ENCODE measurements at regions not wholly inside any gene's neighbourhood (a gene's known extent, or its start where the extent isn't known, plus 50 kb on each side); places are given as distances from the start of the nearest gene placed in this dataset.

DNA sequence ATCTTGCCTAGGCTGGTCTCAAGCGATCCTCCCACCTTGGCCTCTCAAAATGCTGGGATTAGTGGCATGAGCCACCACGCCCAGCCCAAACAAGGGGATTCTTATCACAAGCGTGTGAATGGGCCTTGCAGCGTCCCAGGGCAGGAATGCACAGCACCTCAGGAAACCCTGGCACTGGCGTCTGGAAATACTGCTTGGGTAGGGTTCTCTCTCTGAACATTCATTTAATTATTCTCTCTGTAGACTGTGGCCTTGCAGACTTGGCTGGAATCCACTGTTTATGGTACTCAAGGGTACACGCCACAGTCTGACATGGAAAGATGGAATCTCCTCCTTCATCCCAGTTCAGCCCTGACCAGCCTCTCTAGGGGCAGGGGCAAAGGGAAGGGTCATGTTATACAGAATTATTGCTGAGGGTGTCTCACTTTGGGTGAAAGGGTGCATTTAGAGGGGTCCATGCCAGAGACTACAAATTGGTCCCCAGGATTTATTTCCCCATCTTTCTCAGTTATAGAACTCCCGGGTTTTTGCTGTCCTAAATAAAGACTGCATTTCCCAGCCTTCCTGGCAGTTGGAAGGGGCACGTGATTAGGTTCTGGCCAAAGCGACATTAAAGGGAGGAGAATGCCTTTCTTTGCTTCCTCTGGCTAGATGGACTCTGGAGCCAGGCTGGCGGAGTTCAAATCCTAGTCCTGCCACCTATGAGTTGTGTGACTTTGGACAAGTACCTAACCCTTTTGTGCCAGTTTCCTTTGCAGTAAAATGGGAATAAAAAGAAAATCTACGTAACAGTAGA is 147.2 kb upstream of the HAAO start:
- no peaks in the 10 kb centered on the region for H3K9me3 Mint-ChIP-seq
- peaks cover 0 to 3% (median 0%) of the 10 kb centered on the region in 3 donors for H3K36me3 Mint-ChIP-seq
- H3K27ac Mint-ChIP-seq: no peak overlapping the region
- peaks cover 0 to under 1% of the 10 kb centered on the region in 2 donors for H3K4me1 Mint-ChIP-seq
- no peak overlapping the region for H3K4me3 Mint-ChIP-seq
- H3K27me3 Mint-ChIP-seq (ENCODE audit: low read depth in 3 of 3): peaks cover 0 to 4% (median 2%) of the 10 kb centered on the region in 3 donors
- no peak for DNase-seq

DNA sequence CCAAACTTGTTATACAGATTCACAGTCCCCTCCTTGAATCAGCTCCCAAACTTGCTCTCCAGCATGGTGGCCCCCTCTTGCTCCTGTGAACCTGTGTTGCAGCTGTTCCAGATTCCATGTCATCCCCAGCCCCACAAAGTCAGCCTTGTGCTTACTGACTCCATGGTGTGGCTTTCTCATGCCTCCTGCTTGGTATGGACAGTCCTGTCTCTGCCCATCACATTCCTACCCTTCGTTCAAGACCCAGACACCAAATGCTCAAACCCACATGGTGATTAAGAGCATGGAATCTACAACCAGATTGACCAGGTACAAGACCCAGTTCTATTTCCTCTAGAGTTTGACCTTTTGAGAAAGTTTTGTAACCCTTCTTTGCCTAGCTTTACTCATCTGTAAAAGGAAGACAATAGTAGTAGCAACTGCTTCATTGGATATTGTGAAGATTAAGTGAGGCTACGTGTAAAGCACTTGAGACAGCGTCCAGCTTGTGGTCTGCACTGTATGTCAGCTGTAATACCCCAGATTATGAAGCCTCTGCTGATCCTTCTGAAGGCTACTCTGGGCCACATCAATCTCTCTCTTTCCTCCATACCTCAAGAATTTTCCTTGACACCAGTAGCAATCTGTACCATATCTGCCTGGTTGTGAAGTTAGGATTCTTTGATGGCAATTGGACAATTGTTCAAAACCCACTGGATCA is 146.4 kb upstream of the HAAO start:
- no peak for DNase-seq
- H3K27me3 Mint-ChIP-seq (ENCODE audit: low read depth in 3 of 3): peaks cover 0 to 4% (median 2%) of the 10 kb centered on the region in 3 donors
- H3K36me3 Mint-ChIP-seq: peaks cover 0 to under 1% (median 0%) of the 10 kb centered on the region in 3 donors
- H3K9me3 Mint-ChIP-seq: no peaks in the 10 kb centered on the region
- H3K4me3 Mint-ChIP-seq: no peak overlapping the region
- peaks cover 3 to 9% of the 10 kb centered on the region in 2 donors for H3K4me1 Mint-ChIP-seq
- H3K27ac Mint-ChIP-seq: no peak overlapping the region

DNA sequence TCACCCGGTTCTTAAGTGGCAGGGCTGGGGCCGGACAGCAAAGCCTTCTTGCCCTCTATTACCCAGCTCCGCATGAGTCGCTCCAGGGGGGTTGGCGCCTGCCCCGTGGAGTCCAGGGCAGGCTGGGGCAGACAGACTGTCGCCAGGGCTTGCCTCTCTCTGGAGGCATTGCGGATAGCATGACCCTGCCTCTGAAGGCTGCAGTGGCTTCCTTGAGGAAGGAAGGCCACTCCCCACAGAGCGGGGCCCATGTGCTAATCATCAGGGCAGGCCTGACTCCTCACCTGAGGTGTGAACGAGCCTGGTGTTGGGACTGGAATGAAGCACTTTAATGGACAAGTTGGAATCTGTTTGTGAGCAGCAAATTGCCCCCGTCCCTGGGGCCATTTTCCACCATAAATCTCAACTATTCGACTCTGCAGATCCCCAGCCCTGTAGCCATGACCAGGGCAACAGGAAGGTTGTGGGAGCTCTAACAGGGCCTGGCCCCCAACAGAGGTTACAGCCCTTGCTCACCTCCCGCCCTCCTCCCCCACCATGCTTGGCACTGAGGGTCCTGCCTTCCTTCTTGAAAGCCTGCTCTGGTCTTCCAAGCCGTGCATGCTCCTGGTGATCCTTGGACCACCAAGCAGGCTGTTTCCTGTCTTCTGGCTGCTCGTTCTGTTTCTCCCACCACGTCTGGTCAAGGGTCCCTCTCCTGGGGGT is 144.9 kb upstream of the HAAO start:
- no peak for DNase-seq
- Mint-ChIP-seq H3K4me3 (no peak overlapping the region), H3K9me3 (no peaks in the 10 kb centered on the region), H3K36me3 (no peaks in the 10 kb centered on the region), H3K27me3 (ENCODE audit: low read depth in 3 of 3) (peaks cover 0 to 4% (median 2%) of the 10 kb centered on the region in 3 donors), H3K4me1 (peaks cover 7 to 15% of the 10 kb centered on the region in 2 donors), H3K27ac (no peak overlapping the region)

DNA sequence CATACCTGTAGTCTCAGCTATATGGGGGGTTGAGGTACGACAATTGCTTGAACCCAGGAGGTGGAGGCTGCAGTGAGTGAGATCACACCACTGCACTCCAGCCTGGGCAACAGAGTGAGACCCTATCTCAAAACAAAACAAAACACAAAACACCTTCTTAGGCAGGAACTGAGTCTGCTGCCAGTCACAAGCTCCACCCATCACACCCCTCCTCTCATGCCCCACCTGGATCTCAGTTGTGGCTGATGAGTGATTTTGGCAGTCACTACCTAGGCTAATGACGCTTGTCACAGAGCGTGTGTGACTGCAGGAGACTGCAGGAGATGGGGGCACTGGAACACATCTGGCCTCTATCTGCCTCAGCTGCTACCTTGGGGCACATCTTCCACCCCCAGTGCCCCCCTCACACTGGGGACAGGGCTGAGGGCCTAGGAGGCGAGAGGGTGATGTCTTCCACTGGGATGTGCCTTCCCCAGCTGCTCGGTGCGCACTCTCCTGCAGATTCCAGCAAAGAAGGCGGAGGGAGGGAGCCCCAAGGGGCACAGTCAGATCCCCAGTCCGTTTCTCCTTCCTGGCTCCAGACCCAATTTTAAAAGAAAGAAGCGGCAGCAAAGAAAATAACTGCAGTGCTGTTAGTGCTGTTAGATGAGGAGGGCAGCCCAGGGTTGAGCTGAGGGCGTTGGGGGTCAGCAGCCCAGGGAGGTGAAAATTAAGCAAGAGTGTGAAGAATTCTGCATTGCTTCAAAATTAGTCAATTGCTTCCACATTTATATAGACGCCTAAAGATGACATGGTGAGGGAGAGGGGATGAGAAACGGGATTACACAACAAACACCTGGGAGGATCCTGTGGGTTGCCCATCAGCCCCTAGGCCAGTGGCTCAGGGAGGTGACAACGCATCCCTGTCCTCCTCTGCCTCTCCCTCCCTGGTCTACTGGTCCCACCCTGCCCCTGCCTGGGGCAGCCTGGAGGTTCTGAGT is 143.6 kb upstream of the HAAO start:
- no peak for DNase-seq
- Mint-ChIP-seq H3K9me3 (no peaks in the 10 kb centered on the region), H3K4me3 (no peak overlapping the region), H3K27me3 (ENCODE audit: low read depth in 3 of 3) (peaks cover 0 to 4% (median 4%) of the 10 kb centered on the region in 3 donors), H3K27ac (peak overlapping the region in 1 of 6 donors; percentile 53), H3K36me3 (no peaks in the 10 kb centered on the region), H3K4me1 (peaks cover 7 to 15% of the 10 kb centered on the region in 2 donors)

DNA sequence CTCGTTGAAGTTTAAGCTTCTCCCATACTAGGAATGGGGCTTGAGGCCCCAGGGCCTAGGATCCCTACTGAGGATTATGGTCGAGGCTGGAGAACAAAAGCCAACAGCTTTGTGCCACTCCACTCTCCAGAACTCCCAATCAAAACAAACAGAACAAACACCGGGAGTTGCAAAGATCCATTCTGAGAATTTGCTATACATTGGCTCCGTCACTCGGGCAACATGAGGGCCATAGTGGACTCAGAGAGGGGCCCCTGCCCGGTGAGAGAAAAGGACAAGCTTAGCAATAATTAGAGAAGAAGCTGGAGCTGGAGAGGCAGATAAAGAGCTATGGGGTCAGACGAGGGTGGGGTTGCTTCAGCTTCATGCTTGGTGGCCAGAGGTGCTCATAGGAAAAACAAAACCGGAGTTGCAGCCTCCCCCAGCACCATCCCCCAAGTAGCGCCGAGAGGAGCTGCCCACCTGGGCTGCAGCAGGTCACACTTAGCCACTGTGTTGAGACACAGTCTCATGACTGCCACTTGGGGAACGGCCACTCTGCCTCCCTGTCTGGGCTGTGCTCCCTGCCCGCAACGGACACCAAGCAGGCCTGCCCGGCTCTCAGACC is 142.3 kb upstream of the HAAO start:
- Mint-ChIP-seq H3K4me1 (peaks cover 7 to 15% of the 10 kb centered on the region in 2 donors), H3K4me3 (no peak overlapping the region), H3K36me3 (no peaks in the 10 kb centered on the region), H3K9me3 (no peaks in the 10 kb centered on the region), H3K27ac (no peak overlapping the region), H3K27me3 (ENCODE audit: low read depth in 3 of 3) (peaks cover 0 to 4% (median 4%) of the 10 kb centered on the region in 3 donors)
- no peak for DNase-seq

DNA sequence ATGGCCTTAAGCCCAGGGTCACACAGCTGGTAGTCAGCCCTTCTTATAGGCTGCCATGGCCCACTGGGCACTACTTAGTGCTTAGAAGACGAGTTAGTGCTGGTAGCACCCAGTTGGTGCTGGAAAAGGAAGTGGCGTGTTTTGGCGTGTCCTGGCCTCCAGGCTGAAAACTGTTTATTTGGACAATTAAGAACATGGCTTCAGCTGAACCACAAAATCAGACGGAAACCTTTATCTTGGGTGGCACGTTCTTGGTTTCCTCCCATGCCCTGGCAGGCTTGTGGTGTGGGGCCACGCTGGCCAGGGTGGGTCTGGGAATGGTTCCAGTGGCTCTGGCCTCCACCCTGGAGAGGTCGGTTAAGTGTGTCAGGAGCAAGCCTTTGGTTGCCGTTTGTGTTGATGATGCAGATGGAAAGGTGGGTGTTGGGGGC is 141.5 kb upstream of the HAAO start:
- Mint-ChIP-seq H3K9me3 (no peaks in the 10 kb centered on the region), H3K4me1 (peaks cover 7 to 15% of the 10 kb centered on the region in 2 donors), H3K36me3 (no peaks in the 10 kb centered on the region), H3K27ac (no peak overlapping the region), H3K27me3 (ENCODE audit: low read depth in 3 of 3) (peaks cover 0 to 4% (median 4%) of the 10 kb centered on the region in 3 donors), H3K4me3 (peak overlapping the region in 2 of 5 donors; percentile 15 to 30)
- DNase-seq: no peak

DNA sequence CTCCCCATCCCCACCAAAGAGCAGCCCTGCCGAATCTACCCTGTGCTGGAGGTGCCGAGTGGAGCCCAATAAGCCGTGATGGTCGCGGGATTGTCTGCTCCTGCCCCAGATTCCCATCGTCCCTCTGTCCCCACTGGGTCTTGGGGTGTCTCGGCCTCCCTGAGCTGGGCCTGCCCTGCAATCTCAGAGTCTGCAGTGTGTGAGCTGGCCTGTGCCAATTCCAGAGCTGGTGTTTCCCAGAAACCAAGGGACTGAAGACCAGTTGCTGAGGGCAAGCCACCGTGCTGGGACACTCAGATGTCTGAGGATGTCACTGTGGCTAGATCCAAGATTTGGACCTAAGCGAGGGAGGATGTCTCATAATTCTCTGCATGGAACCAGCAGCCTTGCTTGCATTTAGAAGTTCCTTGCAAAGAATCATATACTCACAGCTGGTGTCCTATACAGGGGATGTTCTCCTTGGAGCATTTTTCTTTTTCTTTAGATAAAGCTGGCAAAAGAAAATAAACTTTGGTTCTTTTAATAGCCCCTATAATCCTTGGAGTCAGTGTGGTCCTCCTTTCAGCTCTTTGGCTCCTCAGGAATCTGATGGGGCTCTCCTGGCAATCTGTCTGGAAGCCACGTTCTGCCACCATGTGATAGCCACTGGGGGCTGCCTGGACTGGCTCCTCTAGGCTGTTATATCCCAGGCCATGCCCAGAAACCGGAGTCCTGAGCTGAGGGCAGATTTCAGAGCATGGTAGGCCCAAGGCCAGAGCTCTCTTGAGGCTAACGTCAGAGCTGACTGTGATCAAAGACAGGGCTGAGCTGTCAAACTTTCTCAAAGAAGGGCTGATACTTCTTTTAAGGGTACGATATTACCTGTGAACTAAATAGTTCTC is 140.1 kb upstream of the HAAO start:
- no peaks in the 10 kb centered on the region for H3K9me3 Mint-ChIP-seq
- H3K27me3 Mint-ChIP-seq (ENCODE audit: low read depth in 3 of 3): peaks cover 0 to 4% (median 0%) of the 10 kb centered on the region in 3 donors
- no peak for DNase-seq
- no peaks in the 10 kb centered on the region for H3K36me3 Mint-ChIP-seq
- H3K4me1 Mint-ChIP-seq: peaks cover 7 to 15% of the 10 kb centered on the region in 2 donors
- H3K27ac Mint-ChIP-seq: peak overlapping the region in 1 of 6 donors; percentile 31
- H3K4me3 Mint-ChIP-seq: no peak overlapping the region

DNA sequence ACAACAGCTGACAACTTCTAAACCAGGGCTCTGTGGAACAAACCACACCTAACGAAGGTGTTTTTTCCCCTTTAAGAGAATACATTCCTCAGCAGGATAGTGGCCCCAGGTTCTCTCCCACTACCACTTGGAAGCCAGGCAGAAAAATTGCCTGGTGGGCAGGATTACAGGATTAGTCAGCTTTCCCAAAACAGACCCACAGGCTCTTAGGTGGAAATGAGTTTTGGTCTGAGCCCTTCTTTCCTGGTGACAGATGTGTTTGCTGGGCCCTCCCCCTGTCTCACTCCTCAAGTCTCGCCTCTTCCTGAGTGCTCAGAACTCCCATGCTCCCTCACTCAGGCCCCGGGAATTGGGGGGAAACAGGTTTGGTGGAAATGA is 139.4 kb upstream of the HAAO start:
- Mint-ChIP-seq H3K9me3 (no peaks in the 10 kb centered on the region), H3K4me1 (peaks cover 7 to 15% of the 10 kb centered on the region in 2 donors), H3K27ac (no peak overlapping the region), H3K36me3 (no peaks in the 10 kb centered on the region), H3K4me3 (no peak overlapping the region), H3K27me3 (ENCODE audit: low read depth in 3 of 3) (peaks cover 0 to 4% (median 0%) of the 10 kb centered on the region in 3 donors)
- DNase-seq: no peak

DNA sequence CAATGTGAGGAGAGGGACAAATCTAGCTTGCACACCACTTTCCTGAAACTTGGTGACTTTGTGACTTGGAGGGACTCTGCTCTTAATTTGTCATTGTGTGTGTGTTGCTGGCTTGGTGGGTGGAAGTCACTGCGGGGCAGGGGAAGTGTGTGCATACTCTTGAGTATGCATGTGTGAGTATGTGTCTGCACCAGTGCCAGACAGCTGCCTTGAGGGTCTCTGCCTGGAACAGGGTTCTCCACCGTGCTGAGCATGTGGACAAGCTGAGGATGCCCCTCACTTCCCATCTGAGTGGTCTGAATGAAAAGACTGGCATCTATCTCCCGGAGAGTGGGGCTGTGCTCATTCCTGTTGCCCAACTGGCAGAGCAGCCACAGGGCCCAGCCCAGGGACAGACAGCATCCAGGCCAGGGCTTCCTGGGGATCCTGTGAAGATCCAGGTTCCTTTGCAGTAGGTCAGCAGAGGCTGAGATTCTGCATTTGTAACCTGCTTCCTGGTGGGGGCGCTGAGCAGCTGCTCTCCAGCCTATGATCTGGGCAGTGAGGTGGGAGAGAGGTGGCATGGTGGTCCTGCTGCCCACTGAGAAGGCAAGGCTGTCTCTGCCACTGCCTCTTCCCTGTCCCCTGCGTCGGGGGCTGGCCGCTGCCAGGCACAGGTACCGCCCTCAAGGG is 138.9 kb upstream of the HAAO start:
- Mint-ChIP-seq H3K9me3 (no peaks in the 10 kb centered on the region), H3K36me3 (no peaks in the 10 kb centered on the region), H3K4me3 (no peak overlapping the region), H3K4me1 (peaks cover 7 to 15% of the 10 kb centered on the region in 2 donors), H3K27ac (no peak overlapping the region), H3K27me3 (ENCODE audit: low read depth in 3 of 3) (peaks cover 0 to 4% (median 0%) of the 10 kb centered on the region in 3 donors)
- no peak for DNase-seq

DNA sequence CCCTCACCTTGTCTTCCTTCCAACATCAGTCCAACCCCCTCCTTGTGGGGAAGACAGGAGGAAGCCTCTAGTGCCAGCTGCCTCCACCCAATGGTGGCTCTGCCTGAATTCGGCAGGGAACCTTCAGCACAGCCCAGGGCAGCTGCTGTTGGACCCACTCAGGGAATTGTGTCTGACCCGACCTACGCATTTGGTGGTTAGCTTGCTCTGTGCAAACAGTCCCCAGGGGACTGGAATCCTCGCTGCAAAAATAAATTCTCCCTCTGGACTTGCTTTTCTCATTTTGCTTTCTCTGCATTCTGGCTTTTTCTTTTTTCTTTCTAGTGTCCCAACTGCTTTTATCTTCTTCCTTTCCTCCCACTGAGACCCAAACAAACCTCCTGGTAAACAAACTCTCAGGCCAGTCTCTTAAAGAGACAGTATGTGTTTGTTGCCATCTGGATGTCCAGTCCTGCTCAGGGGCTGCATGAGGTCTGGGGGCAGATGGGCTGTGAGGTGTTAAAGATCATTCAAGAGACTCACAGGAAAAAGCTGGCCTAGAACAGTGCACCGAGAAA is 137.7 kb upstream of the HAAO start:
- Mint-ChIP-seq H3K27me3 (ENCODE audit: low read depth in 3 of 3) (peaks cover 0 to 4% (median 0%) of the 10 kb centered on the region in 3 donors), H3K9me3 (no peaks in the 10 kb centered on the region), H3K27ac (no peak overlapping the region), H3K4me3 (no peak overlapping the region), H3K4me1 (peaks cover 7 to 15% of the 10 kb centered on the region in 2 donors), H3K36me3 (no peaks in the 10 kb centered on the region)
- no peak for DNase-seq

DNA sequence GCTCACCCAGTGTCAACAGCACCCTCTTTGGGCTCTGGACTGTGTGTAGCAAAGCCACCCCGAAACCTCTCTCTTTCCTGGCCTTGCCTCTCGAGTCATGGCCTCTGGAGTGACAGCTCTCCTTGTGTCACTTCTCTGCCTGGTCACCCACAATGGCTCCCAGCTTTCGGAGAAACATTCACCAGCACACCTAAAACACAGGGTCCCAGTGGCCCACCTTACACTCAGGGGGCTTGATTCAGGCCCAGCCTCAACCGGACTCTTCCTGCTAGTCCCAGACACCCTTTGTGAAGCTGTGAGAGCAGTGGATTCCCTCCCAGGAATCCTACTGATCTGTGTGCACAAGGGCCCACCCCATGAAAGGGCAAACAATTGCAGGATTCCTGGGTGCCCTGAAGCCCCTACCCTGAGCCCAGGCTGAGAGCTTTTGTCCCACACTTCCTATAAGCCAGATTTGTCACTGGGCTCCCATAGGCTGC is 137.2 kb upstream of the HAAO start:
- Mint-ChIP-seq H3K27me3 (ENCODE audit: low read depth in 3 of 3) (peaks cover 0 to 4% (median 0%) of the 10 kb centered on the region in 3 donors), H3K27ac (no peak overlapping the region), H3K4me1 (peaks cover 7 to 14% of the 10 kb centered on the region in 2 donors), H3K9me3 (no peaks in the 10 kb centered on the region), H3K4me3 (no peak overlapping the region), H3K36me3 (no peaks in the 10 kb centered on the region)
- no peak for DNase-seq

All from immature natural killer cell (primary cell).